DOHH2 (cell line): ENCODE measurements at regions not wholly inside any gene's neighbourhood (a gene's known extent, or its start where the extent isn't known, plus 50 kb on each side); places are given as distances from the start of the nearest gene placed in this dataset.

Source experiments
- H3F3A ChIP-seq: fragments of 200-600 bp; sonication (generic), shearing (Covaris generic); 2 replicates; pipeline ENCODE4 v1.6.0; 2016; ENCODE audit warnings: antibody characterized with exemption, mild to moderate bottlenecking; ENCODE audit not compliant: control insufficient read depth, insufficient read depth
- H3K27ac ChIP-seq: fragments of 200-600 bp; sonication (generic); 2 replicates; pipeline ENCODE4 v1.5.1; 2014; ENCODE audit warnings: low read depth, mild to moderate bottlenecking, low read length, moderate library complexity
- H3K27me3 ChIP-seq: fragments of 200-600 bp; sonication (generic); 2 replicates; pipeline ENCODE4 v1.6.1; 2014; ENCODE audit warnings: mild to moderate bottlenecking, low read length, mixed read lengths; ENCODE audit not compliant: control insufficient read depth
- H3K36me3 ChIP-seq: fragments of 200-600 bp; sonication (generic); 2 replicates; pipeline ENCODE4 v1.6.1; 2014; ENCODE audit warnings: mild to moderate bottlenecking, low read length, moderate library complexity, mixed read lengths; ENCODE audit not compliant: control insufficient read depth
- H3K4me1 ChIP-seq: fragments of 200-600 bp; sonication (generic); 2 replicates; pipeline ENCODE4 v1.6.1; 2014; ENCODE audit warnings: mild to moderate bottlenecking, low read length, mixed read lengths; ENCODE audit not compliant: control insufficient read depth
- H3K4me2 ChIP-seq: fragments of 200-600 bp; sonication (generic); 2 replicates; pipeline ENCODE4 v1.6.0; 2014; ENCODE audit warnings: mild to moderate bottlenecking, low read length, moderate library complexity
- H3K4me3 ChIP-seq: fragments of 200-600 bp; sonication (generic); 2 replicates; pipeline ENCODE4 v1.5.1; 2014; ENCODE audit warnings: mild to moderate bottlenecking, low read length, mixed read lengths
- H3K79me2 ChIP-seq: fragments of 200-600 bp; sonication (generic); 2 replicates; pipeline ENCODE4 v1.6.1; 2014; ENCODE audit warnings: mild to moderate bottlenecking, low read length, mixed read lengths; ENCODE audit not compliant: control insufficient read depth
- H3K9me2 ChIP-seq: fragments of 200-600 bp; sonication (generic); replicated peaks from 2 replicates; pipeline ENCODE4 v1.6.1; 2014; ENCODE audit warnings: mild to moderate bottlenecking, low read length, mixed read lengths; ENCODE audit not compliant: control insufficient read depth
- H3K9me3 ChIP-seq: fragments of 200-600 bp; sonication (generic); 2 replicates; pipeline ENCODE4 v1.6.1; 2014; ENCODE audit warnings: antibody characterized with exemption, low read length, mixed read lengths; ENCODE audit not compliant: control insufficient read depth, insufficient read depth
- H4K20me1 ChIP-seq: fragments of 200-600 bp; sonication (generic); 2 replicates; pipeline ENCODE4 v1.6.0; 2014; ENCODE audit warnings: low read depth, mild to moderate bottlenecking, antibody characterized with exemption, low read length, moderate library complexity; ENCODE audit not compliant: control insufficient read depth, insufficient read depth
- EZH2phosphoT487 ChIP-seq: fragments of 200-600 bp; sonication (generic); IDR thresholded peaks from 2 replicates; pipeline ENCODE4 v1.6.1; 2017; ENCODE audit warnings: borderline replicate concordance, mild to moderate bottlenecking, antibody characterized with exemption, low read length, moderate library complexity, mixed read lengths
- TF ChIP-seq, protein P1 (sequence below): fragments of 200-600 bp; sonication (generic); IDR thresholded peaks from one replicate; pipeline ENCODE4 v1.5.1; 2014; ENCODE audit warnings: antibody characterized with exemption, mild to moderate bottlenecking, low read depth, low read length; ENCODE audit not compliant: poor library complexity, severe bottlenecking

DNA sequence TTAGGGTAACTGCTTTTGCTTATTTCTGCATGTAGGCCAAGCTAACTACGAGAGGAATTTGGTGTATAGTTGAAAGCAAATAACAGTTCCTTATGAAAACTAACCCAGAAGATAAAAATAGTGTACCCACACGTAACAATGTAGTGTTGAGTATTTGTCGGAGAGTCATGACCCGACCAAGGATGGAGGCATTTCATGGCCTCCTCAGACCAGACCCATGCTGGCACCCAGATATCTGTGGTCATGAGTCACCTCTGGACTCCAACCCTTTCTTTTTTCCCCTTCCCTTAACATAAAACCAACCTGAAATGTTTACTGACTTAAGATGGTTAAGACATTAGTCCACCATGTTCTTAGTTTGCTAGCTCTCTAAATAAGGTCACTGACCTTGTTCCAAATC, 318.7 kb downstream of the NOL4 start:
- no peaks in the 10 kb centered on the region for H3K79me2 ChIP-seq
- H3K9me2 ChIP-seq = no peaks in the 10 kb centered on the region
- peaks cover 42% of the 10 kb centered on the region for H3K9me3 ChIP-seq
- H3K27ac ChIP-seq = no peak overlapping the region
- peaks cover 7% of the 10 kb centered on the region for H3K4me1 ChIP-seq
- no peaks in the 10 kb centered on the region for H4K20me1 ChIP-seq
- H3K36me3 ChIP-seq = no peaks in the 10 kb centered on the region
- TF ChIP-seq EZH2phosphoT487 = no peak
- TF ChIP-seq, protein P1, sequence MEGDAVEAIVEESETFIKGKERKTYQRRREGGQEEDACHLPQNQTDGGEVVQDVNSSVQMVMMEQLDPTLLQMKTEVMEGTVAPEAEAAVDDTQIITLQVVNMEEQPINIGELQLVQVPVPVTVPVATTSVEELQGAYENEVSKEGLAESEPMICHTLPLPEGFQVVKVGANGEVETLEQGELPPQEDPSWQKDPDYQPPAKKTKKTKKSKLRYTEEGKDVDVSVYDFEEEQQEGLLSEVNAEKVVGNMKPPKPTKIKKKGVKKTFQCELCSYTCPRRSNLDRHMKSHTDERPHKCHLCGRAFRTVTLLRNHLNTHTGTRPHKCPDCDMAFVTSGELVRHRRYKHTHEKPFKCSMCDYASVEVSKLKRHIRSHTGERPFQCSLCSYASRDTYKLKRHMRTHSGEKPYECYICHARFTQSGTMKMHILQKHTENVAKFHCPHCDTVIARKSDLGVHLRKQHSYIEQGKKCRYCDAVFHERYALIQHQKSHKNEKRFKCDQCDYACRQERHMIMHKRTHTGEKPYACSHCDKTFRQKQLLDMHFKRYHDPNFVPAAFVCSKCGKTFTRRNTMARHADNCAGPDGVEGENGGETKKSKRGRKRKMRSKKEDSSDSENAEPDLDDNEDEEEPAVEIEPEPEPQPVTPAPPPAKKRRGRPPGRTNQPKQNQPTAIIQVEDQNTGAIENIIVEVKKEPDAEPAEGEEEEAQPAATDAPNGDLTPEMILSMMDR = no peak
- H3K4me2 ChIP-seq = no peak overlapping the region
- H3K4me3 ChIP-seq = no peak overlapping the region
- H3K27me3 ChIP-seq = no peaks in the 10 kb centered on the region
- no peaks in the 10 kb centered on the region for H3F3A ChIP-seq

DNA sequence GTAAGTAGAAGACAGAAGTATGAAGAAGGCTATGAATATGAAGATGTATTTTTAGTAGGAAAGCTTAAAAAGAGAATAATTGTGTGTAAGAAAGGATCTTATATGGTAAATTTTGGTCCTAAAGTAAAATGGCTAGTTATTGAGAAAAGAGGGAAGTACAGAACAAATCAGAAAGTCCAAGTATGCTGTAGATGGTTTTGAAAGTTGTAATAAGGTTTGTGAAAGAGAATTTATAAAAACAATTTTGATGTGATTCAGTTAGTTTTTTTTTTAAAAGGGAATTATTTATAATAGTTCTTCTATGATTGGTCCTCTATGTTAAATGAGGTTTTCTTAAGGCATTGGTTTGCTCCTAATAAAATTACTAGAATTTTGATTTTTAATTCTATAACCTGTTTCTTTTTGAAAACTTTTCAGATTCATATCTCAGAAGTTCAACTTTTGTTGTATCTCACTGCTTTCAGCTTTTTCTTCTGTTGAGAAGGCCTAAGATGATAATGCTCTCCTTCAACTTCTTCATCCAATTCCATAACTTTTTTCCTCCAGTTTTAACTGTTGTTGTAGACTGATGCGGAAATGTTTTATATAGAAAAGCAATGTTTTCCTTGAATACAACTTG, 322.7 kb downstream of the NOL4 start:
- Histone ChIP-seq H3K9me3 (peaks cover 48% of the 10 kb centered on the region), H3F3A (no peaks in the 10 kb centered on the region), H3K27me3 (no peaks in the 10 kb centered on the region), H3K79me2 (no peaks in the 10 kb centered on the region), H3K4me1 (no peaks in the 10 kb centered on the region), H3K4me2 (no peak overlapping the region), H4K20me1 (no peaks in the 10 kb centered on the region), H3K9me2 (no peaks in the 10 kb centered on the region), H3K36me3 (no peaks in the 10 kb centered on the region), H3K27ac (no peak overlapping the region), H3K4me3 (no peak overlapping the region)
- no peak for TF ChIP-seq EZH2phosphoT487

DNA sequence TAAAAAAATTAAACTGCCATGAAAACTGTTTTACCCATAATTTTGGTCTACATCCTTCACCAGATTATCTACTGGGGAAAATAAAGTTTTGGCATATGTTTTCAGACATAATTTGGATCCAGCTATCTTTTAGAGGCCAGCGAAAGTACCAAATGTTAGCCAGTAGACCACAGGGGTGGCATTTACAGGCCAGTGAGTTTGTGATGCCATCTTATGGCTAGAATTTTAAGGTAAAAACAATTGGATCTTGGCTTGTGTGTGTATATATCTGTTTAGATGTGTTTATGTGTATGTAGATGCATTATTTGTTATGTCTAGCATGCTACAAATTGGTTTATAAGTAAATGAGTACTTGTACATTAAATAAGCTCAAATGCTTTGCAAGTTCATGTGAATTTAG, 322.6 kb downstream of the ASXL3 start:
- H3K4me2 ChIP-seq = no peak overlapping the region
- no peaks in the 10 kb centered on the region for H3K79me2 ChIP-seq
- H3K27ac ChIP-seq = no peak overlapping the region
- H4K20me1 ChIP-seq = no peaks in the 10 kb centered on the region
- no peak overlapping the region for H3K4me3 ChIP-seq
- H3K27me3 ChIP-seq = no peaks in the 10 kb centered on the region
- H3K9me3 ChIP-seq = peaks cover 45% of the 10 kb centered on the region
- H3K36me3 ChIP-seq = no peaks in the 10 kb centered on the region
- H3K4me1 ChIP-seq = no peaks in the 10 kb centered on the region
- no peaks in the 10 kb centered on the region for H3F3A ChIP-seq
- no peaks in the 10 kb centered on the region for H3K9me2 ChIP-seq
- TF ChIP-seq, protein P1 = no peak
- no peak for TF ChIP-seq EZH2phosphoT487

DNA sequence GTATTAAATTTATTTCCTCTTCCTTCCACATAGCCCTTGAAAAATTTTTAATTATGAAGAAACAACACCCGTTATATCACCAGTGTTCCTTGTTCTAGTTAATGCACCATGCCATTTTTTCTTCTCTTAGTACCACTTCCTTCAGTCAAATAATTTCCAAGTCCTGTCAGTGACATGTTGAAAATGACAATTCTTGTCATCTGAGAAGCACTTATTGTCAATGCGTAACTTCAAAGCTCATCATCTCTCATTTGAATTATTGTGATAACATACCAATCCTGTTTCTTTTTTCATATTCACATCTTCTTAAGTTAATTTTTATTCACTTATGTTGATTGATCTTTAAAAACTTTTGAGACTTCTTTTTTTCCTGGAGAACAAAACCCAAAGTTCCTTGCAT, 320.4 kb downstream of the ASXL3 start:
- Histone ChIP-seq H3K4me3 (no peak overlapping the region), H3K27me3 (no peaks in the 10 kb centered on the region), H3K9me3 (peaks cover 25% of the 10 kb centered on the region), H3K27ac (no peak overlapping the region), H3K4me1 (no peaks in the 10 kb centered on the region), H3K79me2 (no peaks in the 10 kb centered on the region), H3F3A (no peaks in the 10 kb centered on the region), H4K20me1 (no peaks in the 10 kb centered on the region), H3K36me3 (no peaks in the 10 kb centered on the region), H3K9me2 (no peaks in the 10 kb centered on the region), H3K4me2 (no peak overlapping the region)
- TF ChIP-seq, protein P1 = no peak
- no peak for TF ChIP-seq EZH2phosphoT487
